Smooth muscle cell (in vitro differentiated cells): ENCODE measurements at regions not wholly inside any gene's neighbourhood (a gene's known extent, or its start where the extent isn't known, plus 50 kb on each side); places are given as distances from the start of the nearest gene placed in this dataset.
A peak's percentile ranks its signal among the peaks of the same experiment; 100 is the strongest.

Experiments used
- DNase-seq: peaks from one replicate; lab custom pipeline; 2025; ENCODE audit not compliant: unreplicated experiment; lab: John Stamatoyannopoulos, UW
- H2AFZ ChIP-seq: fragments of 200-600 bp; sonication (generic); 2 replicates; pipeline ENCODE4 v1.6.0; 2016; ENCODE audit warnings: antibody characterized with exemption, low read depth, mild to moderate bottlenecking
- H3F3A ChIP-seq: fragments of 200-600 bp; sonication (generic); 2 replicates; pipeline ENCODE4 v1.6.0; 2017; ENCODE audit warnings: antibody characterized with exemption, low read depth
- H3K27ac ChIP-seq: fragments of 200-600 bp; sonication (generic); 2 replicates; pipeline ENCODE4 v1.5.1; 2016; ENCODE audit warnings: low read depth, mild to moderate bottlenecking
- H3K27me3 ChIP-seq: fragments of 200-600 bp; sonication (generic); 2 replicates; pipeline ENCODE4 v1.6.1; 2016; ENCODE audit warnings: low read depth, mild to moderate bottlenecking
- H3K36me3 ChIP-seq: fragments of 200-600 bp; sonication (generic); 2 replicates; pipeline ENCODE4 v1.5.1; 2016; ENCODE audit warnings: low read depth
- H3K4me1 ChIP-seq: fragments of 200-600 bp; sonication (generic); 2 replicates; pipeline ENCODE4 v1.5.1; 2016; ENCODE audit warnings: low read depth
- H3K4me2 ChIP-seq: fragments of 200-600 bp; sonication (generic); 2 replicates; pipeline ENCODE4 v1.6.0; 2016; ENCODE audit warnings: mild to moderate bottlenecking
- H3K4me3 ChIP-seq: fragments of 200-600 bp; sonication (generic); 2 replicates; pipeline ENCODE4 v1.5.1; 2016; ENCODE audit warnings: mild to moderate bottlenecking
- H3K79me2 ChIP-seq: fragments of 200-600 bp; sonication (generic); 2 replicates; pipeline ENCODE4 v1.6.0; 2016; ENCODE audit warnings: low read depth, mild to moderate bottlenecking
- H3K9ac ChIP-seq: fragments of 200-600 bp; sonication (generic); 2 replicates; pipeline ENCODE4 v1.6.0; 2016; ENCODE audit warnings: low read depth
- H3K9me3 ChIP-seq: fragments of 200-600 bp; sonication (generic); replicated peaks from 2 replicates; pipeline ENCODE4 v1.5.1; 2016; ENCODE audit warnings: low read depth
- H4K20me1 ChIP-seq: fragments of 200-600 bp; sonication (generic); 2 replicates; pipeline ENCODE4 v1.6.0; 2016; ENCODE audit warnings: low read depth
- CTCF ChIP-seq: fragments of 200-600 bp; sonication (generic); IDR thresholded peaks from 2 replicates; pipeline ENCODE4 v1.5.1; 2017; ENCODE audit warnings: borderline replicate concordance, mild to moderate bottlenecking, antibody characterized with exemption; ENCODE audit not compliant: insufficient read depth, poor library complexity, severe bottlenecking
- WGBS: methylation state at CpG from one replicate; pipeline ENCODE4 v1.1.7; 2016; ENCODE audit warnings: low lambda C conversion rate; 5-methylcytosine and 5-hydroxymethylcytosine counted together

- no peak for DNase-seq
- Histone ChIP-seq H3K36me3 (no peaks in the 10 kb centered on the region), H3K4me2 (no peak overlapping the region), H4K20me1 (no peaks in the 10 kb centered on the region), H3K9me3 (no peaks in the 10 kb centered on the region), H3K4me1 (no peaks in the 10 kb centered on the region), H2AFZ (no peak overlapping the region), H3K79me2 (no peaks in the 10 kb centered on the region), H3K9ac (no peak overlapping the region), H3K27ac (no peak overlapping the region), H3K27me3 (no peaks in the 10 kb centered on the region), H3K4me3 (no peak overlapping the region), H3F3A (no peaks in the 10 kb centered on the region)
- TF ChIP-seq CTCF: no peak
- 85% methylated on average over 7 of the region's 7 CpGs for WGBS
These were observed 893.9 kb downstream of the PCDH7 start for GRCh38 chr4:31613946-31614623.

GRCh38 chr4:31617667-31618066 is 897.5 kb downstream of the PCDH7 start:
- H3K36me3 ChIP-seq: no peaks in the 10 kb centered on the region
- no peak overlapping the region for H3K9ac ChIP-seq
- no peak overlapping the region for H3K4me2 ChIP-seq
- H3K4me1 ChIP-seq: no peaks in the 10 kb centered on the region
- no peaks in the 10 kb centered on the region for H4K20me1 ChIP-seq
- H3K9me3 ChIP-seq: no peaks in the 10 kb centered on the region
- H3K79me2 ChIP-seq: no peaks in the 10 kb centered on the region
- no peaks in the 10 kb centered on the region for H3F3A ChIP-seq
- H3K4me3 ChIP-seq: no peak overlapping the region
- no peaks in the 10 kb centered on the region for H3K27me3 ChIP-seq
- WGBS: 78% methylated on average over 1 of the region's 1 CpG
- TF ChIP-seq CTCF: no peak
- no peak for DNase-seq
- no peak overlapping the region for H3K27ac ChIP-seq
- H2AFZ ChIP-seq: no peak overlapping the region

- 0% methylated on average over 2 of the region's 2 CpGs for WGBS
- H3K4me1 ChIP-seq: no peaks in the 10 kb centered on the region
- no peaks in the 10 kb centered on the region for H3F3A ChIP-seq
- no peak overlapping the region for H3K27ac ChIP-seq
- H3K4me3 ChIP-seq: no peak overlapping the region
- H3K4me2 ChIP-seq: peak overlapping the region; percentile 23
- TF ChIP-seq CTCF: no peak
- H3K36me3 ChIP-seq: no peaks in the 10 kb centered on the region
- H3K27me3 ChIP-seq: no peaks in the 10 kb centered on the region
- H2AFZ ChIP-seq: no peak overlapping the region
- no peaks in the 10 kb centered on the region for H3K9me3 ChIP-seq
- H3K79me2 ChIP-seq: no peaks in the 10 kb centered on the region
- no peaks in the 10 kb centered on the region for H4K20me1 ChIP-seq
- DNase-seq: no peak
- H3K9ac ChIP-seq: no peak overlapping the region
These were observed 900.3 kb downstream of the PCDH7 start for GRCh38 chr4:31620476-31620875.

GRCh38 chr4:31645236-31645635 is 925.1 kb downstream of the PCDH7 start:
- Histone ChIP-seq H3K36me3 (no peaks in the 10 kb centered on the region), H3K4me3 (no peak overlapping the region), H3K4me1 (no peaks in the 10 kb centered on the region), H4K20me1 (no peaks in the 10 kb centered on the region), H3K27ac (no peak overlapping the region), H3K4me2 (no peak overlapping the region), H3K79me2 (no peaks in the 10 kb centered on the region), H3K9me3 (no peaks in the 10 kb centered on the region), H3K9ac (no peak overlapping the region), H2AFZ (no peak overlapping the region), H3F3A (no peaks in the 10 kb centered on the region), H3K27me3 (no peaks in the 10 kb centered on the region)
- DNase-seq: no peak
- TF ChIP-seq CTCF: no peak
- 95% methylated on average over 4 of the region's 4 CpGs for WGBS
